ENCODE measurements at regions not wholly inside any gene's neighbourhood (a gene's known extent, or its start where the extent isn't known, plus 50 kb on each side); places are given as distances from the start of the nearest gene placed in this dataset.

- dilution Hi-C loops (cut with MboI; ENCODE audit: extremely low pct_ligation_motif_present, low sequenced_read_pairs) = no loop called here
- no peaks in the 10 kb centered on the region for H3K27me3 ChIP-seq (ENCODE audit: control insufficient read depth, extremely low read depth, insufficient read depth, low read length)
- DNase-seq (ENCODE audit: low read depth, low spot score) (peak; percentile 98), FAIRE-seq (peak; percentile 99)
- no peak for TF ChIP-seq EZH2 (IDR thresholded peaks at IDR 0.05; ENCODE audit: low read length)
- no peak for TF ChIP-seq CTCF (optimal IDR thresholded peaks at IDR 0.05 in 1 of 3, IDR thresholded peaks at IDR 0.05 in 1 of 3, conservative IDR thresholded peaks at IDR 0.05 in 1 of 3; ENCODE audit: extremely low read depth in 1 of 3, insufficient read depth in 2 of 3, low read length in 3 of 3)
- no peaks in the 10 kb centered on the region for H3K9me1 ChIP-seq (ENCODE audit: control insufficient read depth, extremely low read depth, insufficient read depth, low read length)
- H3K9ac ChIP-seq (ENCODE audit: control insufficient read depth, extremely low read depth, insufficient read depth, low read length) = peak overlapping the region; percentile 71
- no peaks in the 10 kb centered on the region for H3K9me3 ChIP-seq (ENCODE audit: control insufficient read depth, low read depth, low read length)
- no peaks in the 10 kb centered on the region for H3K36me3 ChIP-seq (ENCODE audit: control insufficient read depth in 2 of 2, extremely low read depth in 1 of 2, insufficient read depth in 2 of 2, low read length in 2 of 2)
- H2AFZ ChIP-seq (ENCODE audit: control insufficient read depth, low read length) = peak overlapping the region; percentile 27
- H3K27ac ChIP-seq (ENCODE audit: control insufficient read depth, insufficient read depth, low read length) = peak overlapping the region; percentile 81
- H3K4me2 ChIP-seq (ENCODE audit: control insufficient read depth, extremely low read depth, insufficient read depth, low read depth, low read length) = peak overlapping the region; percentile 83
- peak overlapping the region in 2 of 3 experiments; percentile 38 to 44 for H3K4me3 ChIP-seq (ENCODE audit: control insufficient read depth in 2 of 3, extremely low read depth in 1 of 3, insufficient read depth in 2 of 3, low read depth in 1 of 3, low read length in 3 of 3)
- peaks cover 27% of the 10 kb centered on the region for H3K4me1 ChIP-seq (ENCODE audit: control insufficient read depth, extremely low read depth, insufficient read depth, low read length)
- no peaks in the 10 kb centered on the region for H4K20me1 ChIP-seq (ENCODE audit: control insufficient read depth, extremely low read depth, insufficient read depth, low read length)
- no peaks in the 10 kb centered on the region for H3K79me2 ChIP-seq (ENCODE audit: control insufficient read depth, insufficient read depth, low read length)
Measured at GRCh38 chr7:7100432-7100849, 81.9 kb upstream of the C1GALT1 start.

GRCh38 chr7:7102906-7103305 is 79.4 kb upstream of the C1GALT1 start:
- H3K4me3 ChIP-seq (ENCODE audit: control insufficient read depth in 2 of 3, extremely low read depth in 1 of 3, insufficient read depth in 2 of 3, low read depth in 1 of 3, low read length in 3 of 3) = peak overlapping the region in 1 of 3 experiments; percentile 2
- no peak for FAIRE-seq
- peak overlapping the region; percentile 58 for H3K9ac ChIP-seq (ENCODE audit: control insufficient read depth, extremely low read depth, insufficient read depth, low read length)

More at GRCh38 chr7:7102906-7103305, 79.4 kb upstream of the C1GALT1 start:
- H2AFZ ChIP-seq (ENCODE audit: control insufficient read depth, low read length) = peak overlapping the region; percentile 91
- no peaks in the 10 kb centered on the region for H4K20me1 ChIP-seq (ENCODE audit: control insufficient read depth, extremely low read depth, insufficient read depth, low read length)
- H3K27me3 ChIP-seq (ENCODE audit: control insufficient read depth, extremely low read depth, insufficient read depth, low read length) = no peaks in the 10 kb centered on the region
- H3K27ac ChIP-seq (ENCODE audit: control insufficient read depth, insufficient read depth, low read length) = peak overlapping the region; percentile 53
- H3K9me3 ChIP-seq (ENCODE audit: control insufficient read depth, low read depth, low read length) = no peaks in the 10 kb centered on the region
- dilution Hi-C loops (cut with MboI; ENCODE audit: extremely low pct_ligation_motif_present, low sequenced_read_pairs) = no loop called here
- no peak for DNase-seq (ENCODE audit: low read depth, low spot score)
- H3K4me2 ChIP-seq (ENCODE audit: control insufficient read depth, extremely low read depth, insufficient read depth, low read depth, low read length) = peak overlapping the region; percentile 65
- H3K36me3 ChIP-seq (ENCODE audit: control insufficient read depth in 2 of 2, extremely low read depth in 1 of 2, insufficient read depth in 2 of 2, low read length in 2 of 2) = no peaks in the 10 kb centered on the region
- no peaks in the 10 kb centered on the region for H3K79me2 ChIP-seq (ENCODE audit: control insufficient read depth, insufficient read depth, low read length)
- no peaks in the 10 kb centered on the region for H3K9me1 ChIP-seq (ENCODE audit: control insufficient read depth, extremely low read depth, insufficient read depth, low read length)
- peaks cover 27% of the 10 kb centered on the region for H3K4me1 ChIP-seq (ENCODE audit: control insufficient read depth, extremely low read depth, insufficient read depth, low read length)
- TF ChIP-seq EZH2 (IDR thresholded peaks at IDR 0.05; ENCODE audit: low read length) = no peak
- no peak for TF ChIP-seq CTCF (optimal IDR thresholded peaks at IDR 0.05 in 1 of 3, IDR thresholded peaks at IDR 0.05 in 1 of 3, conservative IDR thresholded peaks at IDR 0.05 in 1 of 3; ENCODE audit: extremely low read depth in 1 of 3, insufficient read depth in 2 of 3, low read length in 3 of 3)
